ENCODE measurements at regions not wholly inside any gene's neighbourhood (a gene's known extent, or its start where the extent isn't known, plus 50 kb on each side); places are given as distances from the start of the nearest gene placed in this dataset.
"Not testable (repeated sequence)": the region's sequence is repeated elsewhere in the genome, so short reads cannot be mapped to it uniquely, and the experiment has no call there.

DNA sequence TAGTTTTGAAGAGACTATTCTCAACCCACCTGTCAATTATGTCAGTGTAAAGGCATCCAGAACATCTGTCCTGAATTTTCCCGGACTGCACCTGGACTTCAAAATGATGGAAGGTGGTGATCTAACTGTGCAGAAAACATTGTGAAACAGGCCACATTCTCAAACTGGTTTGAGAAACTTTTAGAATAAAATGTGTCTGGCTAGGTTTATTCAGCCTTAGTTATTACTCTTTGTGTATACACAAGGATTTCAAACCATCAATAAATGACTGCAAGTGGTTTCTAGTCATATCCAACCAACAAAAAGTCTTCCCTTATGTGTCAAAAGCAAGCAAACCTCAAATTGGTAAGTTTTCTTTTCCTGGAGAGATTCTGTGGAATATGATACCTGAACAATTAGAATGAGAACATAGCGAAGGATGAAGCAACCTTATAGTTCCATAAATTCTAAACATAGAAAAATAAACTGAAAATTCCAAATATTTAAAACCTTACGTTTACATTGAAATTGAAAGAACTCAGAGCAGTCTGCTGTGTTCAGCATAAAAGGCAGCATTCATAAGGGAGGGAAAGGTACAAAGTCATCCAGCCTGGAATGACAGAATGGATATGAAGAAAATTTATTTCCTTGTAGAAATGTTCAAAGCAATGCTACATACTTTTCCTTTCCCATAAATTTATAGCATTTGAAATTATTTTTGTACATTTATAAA, 306.6 kb upstream of the TGFBR2 start:
- no peak for DNase-seq (ENCODE audit: low read depth)

DNA sequence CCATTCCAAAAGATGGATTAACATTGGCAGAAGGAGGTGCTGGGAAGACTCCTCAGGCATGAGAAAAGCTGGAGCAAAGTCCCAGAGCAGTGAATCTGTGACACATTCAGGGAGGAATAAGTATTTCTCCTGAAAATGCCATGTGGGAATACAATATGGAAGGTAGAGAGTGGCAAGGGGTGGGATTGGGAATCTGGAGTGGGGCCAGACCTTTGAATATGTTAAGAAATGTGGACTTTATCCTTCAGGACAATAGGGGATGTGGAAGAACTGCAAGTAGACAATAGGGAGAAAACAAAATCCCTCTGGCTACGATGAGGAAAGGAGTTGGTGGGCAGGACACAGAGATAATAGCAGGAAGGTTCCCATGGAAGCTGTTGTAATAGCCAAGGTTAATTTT, 305.6 kb upstream of the TGFBR2 start:
- DNase-seq (ENCODE audit: low read depth), result no peak

DNA sequence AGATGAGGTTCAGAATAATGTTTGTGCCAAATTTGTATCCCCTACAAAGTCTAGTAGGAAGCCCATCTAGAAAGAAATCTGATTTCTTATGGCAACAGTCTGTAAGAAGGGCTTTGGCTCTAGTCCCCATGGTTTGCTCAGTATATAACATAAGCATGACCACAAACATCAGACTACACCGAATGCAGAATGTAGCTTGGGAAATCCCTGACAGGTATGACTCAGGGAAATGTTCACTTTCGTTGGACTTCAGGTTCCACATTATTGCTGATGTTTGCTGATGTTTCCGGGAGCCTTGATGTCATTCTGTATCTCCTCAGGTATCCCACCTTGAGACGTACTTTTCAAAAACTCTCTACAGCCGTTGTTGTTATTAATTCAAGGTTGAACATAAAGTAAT, 304.4 kb upstream of the TGFBR2 start:
- DNase-seq (ENCODE audit: low read depth), result no peak

DNA sequence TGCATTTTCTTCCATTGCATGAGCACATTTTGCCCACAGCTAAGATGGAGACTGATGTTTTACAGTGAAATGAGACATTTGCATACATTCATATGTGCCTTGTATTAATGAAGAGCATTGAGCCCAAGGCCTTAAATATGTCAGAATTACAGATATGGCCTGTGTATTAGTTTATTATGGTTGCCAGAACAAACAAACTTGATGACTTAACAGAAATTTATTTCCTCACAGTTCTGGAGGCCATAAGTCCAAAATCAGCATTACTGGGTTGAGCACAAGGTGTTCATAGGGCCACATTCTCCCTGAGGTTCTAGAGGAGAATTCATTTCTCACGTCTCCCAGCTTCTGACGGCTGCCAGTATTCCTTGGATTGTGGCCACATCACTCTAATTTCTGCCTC, 302.6 kb upstream of the TGFBR2 start:
- no peak for DNase-seq (ENCODE audit: low read depth)

DNA sequence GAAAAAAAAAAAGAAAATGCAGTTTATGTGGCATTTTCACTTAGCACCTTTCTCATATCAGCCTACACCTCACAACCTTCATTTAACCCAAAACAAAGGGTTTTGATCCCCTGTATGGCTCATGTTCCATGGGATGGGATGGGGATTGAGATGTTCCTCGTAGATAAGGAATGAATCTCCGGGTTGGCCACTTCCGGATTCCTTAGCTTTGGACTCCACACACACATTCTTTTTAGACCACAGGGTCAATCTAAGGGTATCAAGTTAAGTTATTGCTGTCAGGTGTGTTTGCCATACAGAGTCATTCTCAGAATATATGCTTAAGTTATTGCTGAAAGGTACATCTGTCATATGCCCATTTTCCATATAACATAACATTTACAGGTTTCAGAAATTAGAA, 301.4 kb upstream of the TGFBR2 start:
- no peak for DNase-seq (ENCODE audit: low read depth)

DNA sequence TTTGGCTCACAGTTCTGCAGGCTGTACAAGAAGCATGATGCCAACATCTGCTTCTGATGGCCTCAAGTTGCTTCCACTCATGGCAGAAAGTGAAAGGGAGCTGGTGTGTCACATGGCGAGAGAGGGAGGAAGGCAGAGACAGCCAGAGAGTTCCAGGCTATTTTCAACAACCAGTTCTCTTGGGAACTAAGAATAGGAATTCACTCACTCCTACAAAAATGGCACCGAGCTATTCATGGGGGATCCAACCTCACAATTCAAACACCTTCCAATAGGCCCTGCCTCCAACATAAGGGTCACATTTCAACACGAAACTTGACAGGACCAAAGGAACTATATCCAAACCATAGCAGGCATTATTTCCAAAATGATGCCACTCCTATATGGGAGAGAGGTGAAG, 299.5 kb upstream of the TGFBR2 start:
- no peak for DNase-seq (ENCODE audit: low read depth)

DNA sequence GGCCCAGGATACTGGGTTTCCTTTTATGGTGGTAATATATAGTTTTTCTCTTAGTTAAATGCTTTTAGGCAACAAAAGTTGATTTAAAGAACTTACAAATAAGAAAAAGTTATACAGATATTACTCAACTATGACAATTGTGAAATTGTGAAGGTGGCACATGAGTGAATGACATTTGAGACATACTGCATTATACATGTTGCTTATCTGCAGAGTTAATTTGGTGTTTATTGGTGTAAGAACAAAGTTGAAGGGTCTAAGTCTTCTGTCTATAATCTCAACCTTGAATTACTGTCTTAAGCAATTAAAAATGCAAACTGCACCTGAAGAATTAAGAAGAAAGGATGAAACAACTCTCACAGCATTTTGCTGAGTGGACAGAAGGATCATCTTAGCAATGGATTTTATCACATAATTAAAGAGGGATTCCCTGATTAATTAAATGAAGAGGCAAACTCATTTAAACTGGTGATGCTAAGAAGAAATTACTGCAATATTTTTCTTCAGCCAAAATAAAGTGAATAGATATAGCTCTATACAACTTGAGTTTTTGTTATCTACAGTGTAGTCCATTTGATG, 298.9 kb upstream of the TGFBR2 start:
- no peak for DNase-seq (ENCODE audit: low read depth)

DNA sequence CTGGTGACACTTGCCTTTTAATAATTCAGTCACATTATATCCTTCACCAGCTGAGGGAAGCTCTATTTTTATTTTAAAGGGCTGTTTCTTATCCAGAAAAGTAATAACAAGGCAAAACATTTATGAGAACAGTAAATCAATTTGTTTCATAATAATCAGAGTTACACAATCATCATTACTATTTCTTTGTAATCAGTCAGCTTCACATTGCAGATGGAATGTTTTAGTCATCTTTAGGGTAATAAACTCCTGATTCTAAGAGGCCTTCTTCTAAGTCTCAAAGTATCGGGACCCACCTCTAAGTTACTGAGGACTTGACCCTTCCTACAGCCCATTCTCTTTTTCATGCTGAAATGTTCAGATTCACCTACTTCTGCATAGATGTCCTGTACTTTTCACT, 298.3 kb upstream of the TGFBR2 start:
- no peak for DNase-seq (ENCODE audit: low read depth)

DNA sequence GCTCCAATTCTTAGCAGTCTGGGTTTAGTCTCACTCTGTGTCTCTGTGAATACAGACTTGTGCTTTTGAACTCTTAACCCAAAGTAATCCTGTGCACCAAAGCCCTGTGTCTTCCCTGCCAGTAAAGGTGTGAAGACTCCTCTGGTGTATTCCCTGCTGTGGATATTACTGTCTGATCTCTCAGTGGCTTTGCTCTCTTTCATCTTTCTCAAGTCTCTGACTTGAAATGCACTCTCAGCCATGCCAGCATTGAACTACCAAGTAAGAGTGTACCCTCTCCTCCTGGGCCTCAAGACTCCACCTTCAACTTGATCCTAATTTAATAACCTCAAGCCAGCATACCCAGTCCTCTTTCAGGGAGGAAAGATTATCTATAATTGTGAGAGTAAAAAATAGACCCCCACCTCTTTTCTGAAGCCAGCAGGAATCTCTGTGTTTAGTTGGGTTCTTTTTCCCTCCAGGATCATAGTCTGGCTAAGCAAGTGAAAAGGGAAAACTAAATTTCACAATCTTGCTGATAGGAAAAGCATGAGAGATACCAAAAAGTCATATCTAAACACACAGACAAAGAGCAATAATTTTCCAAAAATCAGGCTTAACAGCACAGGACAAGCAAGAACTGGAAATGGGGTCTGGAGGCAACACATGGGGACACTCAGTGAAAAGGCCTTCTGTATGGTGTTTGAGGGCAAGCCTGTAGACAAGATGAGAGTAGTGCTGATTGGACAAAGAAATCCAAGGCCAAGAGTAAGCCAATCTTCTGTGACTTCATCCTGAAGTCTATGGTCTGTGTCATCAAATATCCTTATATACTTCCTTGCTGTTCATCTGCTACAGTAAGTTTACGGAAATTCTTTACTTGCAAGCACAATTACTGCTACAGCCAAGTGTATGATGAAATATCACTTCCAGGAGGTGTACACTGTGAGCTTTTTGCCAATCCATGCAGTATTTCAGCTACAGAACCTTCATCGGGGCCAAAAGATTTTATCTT, 296.1 kb upstream of the TGFBR2 start:
- no peak for DNase-seq (ENCODE audit: low read depth)

DNA sequence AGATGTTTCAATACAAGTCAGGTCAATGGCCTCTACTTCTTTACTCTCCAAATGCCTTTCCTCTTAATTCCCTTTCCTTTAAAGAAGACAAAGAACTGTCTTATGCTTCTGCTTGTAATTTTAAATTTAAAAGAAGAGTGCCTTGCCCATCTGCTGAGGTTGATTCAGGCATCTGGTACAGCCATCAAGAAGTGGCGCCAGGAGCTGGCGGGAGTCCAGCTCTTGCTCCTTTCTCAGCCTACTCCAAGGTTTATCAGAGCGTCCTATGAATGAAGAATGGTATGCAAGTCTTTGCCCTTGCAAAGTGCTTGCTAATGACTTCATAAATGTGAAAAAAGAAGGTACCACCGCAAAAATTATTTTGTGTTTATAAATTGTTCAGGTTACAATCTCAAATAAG, 294.6 kb upstream of the TGFBR2 start:
- DNase-seq (ENCODE audit: low read depth), result no peak

DNA sequence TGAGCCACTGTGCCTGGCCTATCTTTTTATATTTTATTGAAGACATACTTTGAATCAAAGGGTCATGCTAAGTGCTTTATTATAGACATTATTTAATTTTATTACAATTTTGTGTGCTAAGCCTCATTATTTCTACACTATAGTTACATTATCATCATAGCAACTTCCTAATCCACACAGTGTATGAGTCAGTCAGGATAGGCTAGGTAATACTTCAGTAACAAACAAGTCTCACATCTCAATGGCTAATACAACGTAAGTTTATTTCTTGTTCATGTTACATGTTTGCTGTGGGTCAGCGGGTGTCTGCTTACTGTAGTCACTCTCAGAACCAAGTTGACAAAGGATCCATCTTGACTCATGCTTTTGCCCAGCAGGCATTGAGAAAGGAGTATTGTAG, 292.6 kb upstream of the TGFBR2 start:
- no peak for DNase-seq (ENCODE audit: low read depth)

DNA sequence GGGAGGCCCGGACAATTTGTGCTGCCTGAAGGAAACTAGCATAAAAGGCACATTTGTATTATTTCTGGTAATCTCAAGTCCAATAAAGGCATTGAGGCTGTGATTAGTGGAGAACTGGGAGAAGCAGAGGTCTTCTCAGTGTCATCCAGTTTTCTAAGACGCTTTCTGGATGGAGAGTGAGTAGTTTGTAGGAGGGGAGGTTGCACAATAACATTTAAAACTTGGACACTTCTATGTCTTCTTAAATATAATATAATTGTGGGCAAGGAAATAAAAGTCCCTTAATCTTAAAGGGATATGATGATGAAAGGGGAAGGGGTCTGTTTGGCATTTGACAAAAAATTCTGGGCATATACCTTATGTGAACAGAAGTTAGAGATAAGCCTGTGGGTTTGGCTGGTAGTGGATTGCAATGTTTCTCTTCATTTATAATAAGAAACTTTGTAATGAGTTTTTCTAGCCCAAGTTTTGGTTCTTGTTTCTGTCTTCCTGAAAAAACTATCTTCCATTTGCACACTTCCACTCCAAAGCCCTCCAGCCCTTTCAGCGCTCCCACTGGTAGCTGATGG, 291.6 kb upstream of the TGFBR2 start:
- no peak for DNase-seq (ENCODE audit: low read depth)

DNA sequence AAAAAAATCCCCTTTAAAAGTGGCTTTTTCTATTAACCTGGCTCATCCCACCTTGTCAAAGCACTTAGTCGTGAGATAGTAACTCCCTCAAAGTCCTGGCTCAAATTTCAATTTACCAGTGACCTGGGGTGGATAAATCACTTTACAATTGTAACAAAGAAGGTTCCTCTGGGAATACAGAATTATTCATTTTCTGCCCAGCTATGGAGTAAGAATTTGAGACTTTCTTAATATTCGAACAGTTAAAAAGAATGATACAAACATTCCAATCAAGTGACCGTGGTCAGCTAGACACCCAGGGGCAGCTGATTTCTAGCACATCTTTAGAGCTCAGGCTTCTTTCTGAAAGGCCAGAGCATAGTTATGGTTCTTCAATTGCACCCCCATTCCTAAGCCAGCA, 291.0 kb upstream of the TGFBR2 start:
- no peak for DNase-seq (ENCODE audit: low read depth)

DNA sequence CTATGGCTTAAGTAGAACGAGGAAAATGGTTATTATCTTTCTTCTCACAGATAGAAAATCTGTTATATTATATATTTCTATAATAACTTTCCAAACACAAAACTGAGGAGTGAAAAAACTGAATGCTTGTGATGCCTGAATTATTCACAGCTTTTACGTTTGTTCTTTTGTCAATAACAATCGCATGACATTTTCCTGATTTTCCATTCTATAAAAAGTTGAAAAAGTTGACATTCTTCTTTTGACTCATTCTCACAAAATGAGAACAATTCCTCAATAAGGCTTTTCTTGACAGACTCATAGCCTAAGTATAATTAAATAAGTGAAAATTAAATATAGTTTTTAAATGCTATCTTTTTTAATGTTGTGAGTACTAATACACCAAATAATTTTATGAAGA, 288.8 kb upstream of the TGFBR2 start:
- DNase-seq (ENCODE audit: low read depth), result no peak

DNA sequence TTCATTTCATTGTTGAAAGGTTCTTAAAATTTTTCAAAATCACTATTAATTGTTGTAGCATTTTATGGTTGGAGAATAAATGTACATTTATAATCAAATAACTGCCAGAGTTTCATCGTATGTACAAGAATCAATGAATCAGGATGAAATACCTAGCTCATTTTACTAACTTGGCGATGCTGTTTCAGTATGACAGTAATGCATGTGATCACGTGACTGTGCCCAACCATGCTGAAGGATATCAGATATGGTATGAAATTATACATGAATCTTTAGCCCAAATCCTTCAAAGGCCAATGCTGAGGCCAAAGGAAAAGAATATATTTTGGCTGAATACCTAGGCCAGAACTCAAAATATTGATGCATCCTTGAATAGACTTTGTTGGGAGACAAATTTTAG, 288.3 kb upstream of the TGFBR2 start:
- no peak for DNase-seq (ENCODE audit: low read depth)

DNA sequence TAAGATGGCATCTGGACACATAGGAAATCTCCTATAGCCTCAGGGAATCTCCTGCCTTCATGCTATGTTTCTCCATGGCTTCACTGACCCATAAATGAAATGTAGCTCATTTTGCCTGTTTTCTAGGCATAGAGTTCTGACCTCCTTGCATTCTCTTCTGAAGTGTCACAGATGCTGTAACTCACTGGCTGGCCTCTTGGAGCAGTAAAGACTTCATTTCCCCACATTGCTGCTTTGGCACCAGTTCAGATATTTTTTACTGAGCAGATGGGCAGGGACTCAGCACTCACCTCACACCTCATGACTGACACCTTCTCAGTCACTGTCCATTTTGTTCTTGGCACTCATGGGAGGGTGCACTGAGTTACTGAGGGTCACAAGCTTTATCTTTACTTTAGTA, 286.7 kb upstream of the TGFBR2 start:
- no peak for DNase-seq (ENCODE audit: low read depth)

DNA sequence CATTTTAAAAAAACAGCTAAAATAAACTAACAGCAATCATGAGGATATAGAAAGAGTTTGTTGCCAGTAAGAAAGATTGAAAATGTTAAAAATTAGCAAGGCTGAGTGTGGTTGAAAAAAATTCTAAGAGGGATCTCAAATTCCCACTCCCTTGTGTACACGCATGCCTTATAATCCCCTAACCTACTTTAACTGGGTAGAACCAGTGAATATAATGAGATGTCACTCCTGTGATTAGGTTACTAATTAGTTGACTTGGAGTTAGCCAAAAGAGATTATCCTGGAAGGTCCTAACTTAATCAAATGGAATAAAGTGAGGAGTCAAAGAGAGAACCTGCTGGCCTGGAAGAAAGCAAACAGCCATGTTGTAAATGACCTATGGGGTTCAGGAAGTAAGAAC, 286.0 kb upstream of the TGFBR2 start:
- no peak for DNase-seq (ENCODE audit: low read depth)

DNA sequence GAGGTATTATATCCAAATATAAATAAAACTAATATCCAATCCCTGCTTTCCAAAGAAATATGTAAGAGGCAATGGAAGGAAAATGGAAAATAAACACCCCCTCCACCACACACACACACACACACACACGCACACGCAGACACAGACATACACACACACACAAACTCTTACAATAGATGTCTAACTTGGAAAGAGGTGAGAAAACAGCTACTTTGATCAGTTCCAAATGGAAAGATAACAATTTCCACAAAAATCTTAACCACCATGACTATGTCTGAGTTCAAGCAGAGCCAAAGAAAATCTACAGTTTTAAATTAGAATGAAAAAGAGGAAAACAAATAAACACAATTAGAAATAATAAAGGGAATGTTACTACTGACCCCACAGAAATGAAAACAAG, 285.3 kb upstream of the TGFBR2 start:
- no peak for DNase-seq (ENCODE audit: low read depth)

DNA sequence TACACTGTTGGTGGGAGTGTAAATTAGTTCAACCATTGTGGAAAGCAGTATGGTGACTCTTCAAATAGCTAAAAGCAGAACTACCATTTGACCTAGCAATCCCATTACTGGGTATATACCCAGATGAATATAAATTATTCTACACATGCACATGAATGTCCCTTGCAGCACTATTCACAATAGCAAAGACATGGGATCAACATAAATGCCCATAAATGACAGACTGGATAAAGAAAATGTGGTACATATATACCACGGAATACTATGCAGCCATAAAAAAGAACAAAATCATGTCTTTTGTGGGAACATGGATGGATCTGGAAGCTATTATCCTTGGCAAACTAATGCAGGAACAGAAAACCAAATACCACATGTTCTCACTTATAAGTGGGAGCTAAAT, 282.8 kb upstream of the TGFBR2 start:
- not testable (repeated sequence) for DNase-seq (ENCODE audit: low read depth)

DNA sequence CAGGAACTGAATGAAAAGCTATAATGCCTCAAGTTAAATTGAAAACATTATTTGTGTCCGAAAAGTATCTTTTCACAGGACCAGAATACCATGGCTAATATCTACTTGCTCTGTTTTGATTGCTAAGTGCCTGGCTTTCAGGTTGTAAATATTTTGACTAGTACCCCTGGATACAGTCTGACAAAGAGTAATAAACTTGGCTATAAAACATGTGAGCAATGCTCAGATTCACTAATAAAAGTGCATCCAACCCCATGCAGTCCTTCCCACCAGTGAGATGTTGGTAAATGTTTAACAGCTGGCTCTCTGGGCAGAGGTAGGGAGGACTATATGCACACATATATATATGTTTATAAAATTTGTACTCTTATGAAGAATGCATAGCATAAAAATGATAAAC, 281.8 kb upstream of the TGFBR2 start:
- no peak for DNase-seq (ENCODE audit: low read depth)

DNA sequence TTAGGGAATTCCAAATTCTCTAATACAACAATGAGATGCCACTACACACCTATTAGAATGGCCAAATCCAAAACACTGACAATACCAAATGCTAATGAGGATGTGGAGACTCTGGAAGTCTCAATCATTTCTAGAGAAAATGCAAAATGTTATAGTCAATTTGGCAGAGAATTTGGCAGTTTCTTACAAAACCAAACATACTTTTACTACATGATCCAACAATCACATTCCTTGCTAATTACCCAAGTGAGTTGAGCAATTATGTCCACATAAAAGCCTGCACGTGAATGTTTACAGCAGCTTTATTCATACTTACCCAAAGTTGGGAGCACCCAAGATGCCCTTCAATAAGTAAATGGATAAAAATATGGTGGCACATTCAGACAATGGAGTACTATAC, 278.4 kb upstream of the TGFBR2 start:
- DNase-seq (ENCODE audit: low read depth), result not testable (repeated sequence)

DNA sequence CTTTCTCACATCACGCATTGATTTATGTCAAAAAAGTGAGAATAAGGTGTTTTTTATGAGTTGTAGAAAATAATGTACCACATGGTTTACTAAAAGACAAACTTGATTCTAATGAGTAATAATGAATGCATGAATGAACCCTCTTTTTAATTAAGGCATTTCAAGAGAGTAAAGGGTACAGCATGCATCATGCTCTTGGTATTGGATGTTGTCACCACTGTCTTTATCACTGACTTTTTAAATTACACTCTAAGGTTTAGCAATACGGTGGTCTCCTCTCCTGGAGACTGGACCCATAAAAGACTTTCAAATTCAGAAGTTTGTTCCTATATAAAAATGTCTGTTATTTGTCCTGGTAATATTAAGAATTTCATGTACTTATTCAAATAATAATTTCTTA, 277.5 kb upstream of the TGFBR2 start:
- not testable (repeated sequence) for DNase-seq (ENCODE audit: low read depth)

DNA sequence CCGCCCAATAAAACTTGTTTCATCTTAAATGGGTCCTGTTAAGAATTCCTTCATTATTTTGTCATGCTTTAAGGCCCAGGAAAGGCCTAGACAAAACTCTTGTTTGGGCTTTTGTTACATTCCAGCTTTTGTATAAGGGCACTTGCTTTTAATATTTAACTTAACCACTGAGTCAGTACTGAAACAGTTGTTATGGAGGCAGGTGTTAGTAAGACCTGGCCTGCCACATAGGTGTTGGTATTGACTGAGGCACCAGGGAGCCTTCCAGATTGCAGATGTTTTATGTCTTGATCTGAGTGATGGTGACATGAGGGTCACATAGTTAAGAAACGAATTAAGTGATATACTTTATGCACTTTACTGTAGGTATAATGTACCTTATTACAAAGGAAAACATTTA, 274.9 kb upstream of the TGFBR2 start:
- no peak for DNase-seq (ENCODE audit: low read depth)
